ENCODE measurements at regions not wholly inside any gene's neighbourhood (a gene's known extent, or its start where the extent isn't known, plus 50 kb on each side); places are given as distances from the start of the nearest gene placed in this dataset.

DNA sequence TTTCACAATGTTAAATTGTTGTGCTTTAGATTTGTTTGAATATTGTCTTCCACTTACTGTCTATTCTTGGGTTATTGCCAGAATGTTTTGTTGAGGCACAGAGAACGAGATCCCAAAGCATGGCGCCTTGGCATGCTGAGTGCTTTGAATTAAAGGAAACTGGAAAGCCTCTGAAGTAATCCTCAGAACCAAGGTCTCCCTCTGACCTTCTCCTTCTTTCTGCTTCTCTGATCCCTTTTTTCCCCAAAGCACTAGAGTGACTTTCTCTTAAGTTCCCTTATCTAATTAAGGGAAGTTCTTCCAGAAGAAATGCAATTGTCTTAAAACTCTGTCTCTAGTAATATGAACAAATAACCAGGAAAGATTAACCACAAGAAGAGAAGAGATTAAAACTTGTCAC lies 214.7 kb downstream of the SPP2 start:
- CTCF ChIA-PET (ENCODE audit: low intra/inter-chr PET ratio, low total read pairs), result no interaction called here
- in situ Hi-C loops (cut with HindIII; ENCODE audit: extremely low pct_ligation_motif_present, low pct_unique_long_range_greater_than_20kb), result no loop called here

More for the DNA sequence above, 214.7 kb downstream of the SPP2 start:
- POLR2A ChIA-PET, result no interaction called here
- BruUV-seq (replicated peaks), result no TSS peak
- Histone ChIP-seq H3K9ac (ENCODE audit: insufficient read depth, low read depth, low read length) (no peak overlapping the region), H3K27me3 (ENCODE audit: control insufficient read depth in 1 of 2, insufficient read depth in 2 of 2, low read length in 2 of 2) (no peaks in the 10 kb centered on the region), H3K4me3 (replicated peaks in 1 of 3; ENCODE audit: insufficient read depth in 1 of 3, low read depth in 2 of 3, low read length in 3 of 3) (no peak overlapping the region), H3K4me1 (ENCODE audit: insufficient read depth, low read length) (no peaks in the 10 kb centered on the region), H3K4me2 (ENCODE audit: low read depth, low read length) (no peak overlapping the region), H4K20me1 (ENCODE audit: insufficient read depth, low read length) (0 out of 2 replicates have a peak, but pooled peaks cover 3% of the 10 kb centered on the region), H3K36me3 (replicated peaks in 1 of 2; ENCODE audit: control insufficient read depth in 1 of 2, insufficient read depth in 2 of 2, low read length in 2 of 2) (no peaks in the 10 kb centered on the region), H2AFZ (ENCODE audit: low read length) (no peak overlapping the region), H3K79me2 (ENCODE audit: insufficient read depth, low read length) (no peaks in the 10 kb centered on the region), H3K9me3 (ENCODE audit: low read length) (no peaks in the 10 kb centered on the region), H3K27ac (ENCODE audit: extremely low read length, insufficient read depth, low read length) (no peak overlapping the region)
- 19% methylated on average over 2 of the region's 2 CpGs for WGBS (ENCODE audit: low lambda C conversion rate)
- no peak for ATAC-seq
- DNase-seq (ENCODE audit: low spot score), result no peak
- TF ChIP-seq FOXA1 (IDR thresholded peaks at IDR 0.05) (no peak), FOXA1 (CRISPR knock-in tag; IDR thresholded peaks at IDR 0.05) (no peak), HMGXB4 (CRISPR knock-in tag; IDR thresholded peaks at IDR 0.05; ENCODE audit: borderline replicate concordance in 1 of 2, low read depth in 1 of 2) (no peak), RARA (CRISPR knock-in tag; IDR thresholded peaks at IDR 0.05) (no peak), MAFK (conservative IDR thresholded peaks at IDR 0.05 in 1 of 2, IDR thresholded peaks at IDR 0.05 in 1 of 2; ENCODE audit: low read length in 2 of 2) (no peak), RARG (CRISPR knock-in tag; IDR thresholded peaks at IDR 0.05; ENCODE audit: low read depth) (no peak), MXD3 (CRISPR knock-in tag; IDR thresholded peaks at IDR 0.05) (no peak)
- TF ChIP-seq, protein P1, sequence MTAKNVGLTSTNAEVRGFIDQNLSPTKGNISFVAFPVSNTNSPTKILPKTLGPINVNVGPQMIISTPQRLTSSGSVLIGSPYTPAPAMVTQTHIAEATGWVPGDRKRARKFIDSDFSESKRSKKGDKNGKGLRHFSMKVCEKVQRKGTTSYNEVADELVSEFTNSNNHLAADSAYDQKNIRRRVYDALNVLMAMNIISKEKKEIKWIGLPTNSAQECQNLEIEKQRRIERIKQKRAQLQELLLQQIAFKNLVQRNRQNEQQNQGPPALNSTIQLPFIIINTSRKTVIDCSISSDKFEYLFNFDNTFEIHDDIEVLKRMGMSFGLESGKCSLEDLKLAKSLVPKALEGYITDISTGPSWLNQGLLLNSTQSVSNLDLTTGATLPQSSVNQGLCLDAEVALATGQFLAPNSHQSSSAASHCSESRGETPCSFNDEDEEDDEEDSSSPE (CRISPR knock-in tag; IDR thresholded peaks at IDR 0.05), result no peak
- no peak for FAIRE-seq
- intact Hi-C loops (cut with micrococcal nuclease; ENCODE audit: unreplicated experiment), result no loop called here

All from HepG2 (cell line).